ENCODE measurements at regions not wholly inside any gene's neighbourhood (a gene's known extent, or its start where the extent isn't known, plus 50 kb on each side); places are given as distances from the start of the nearest gene placed in this dataset.
"Not testable (repeated sequence)": the region's sequence is repeated elsewhere in the genome, so short reads cannot be mapped to it uniquely, and the experiment has no call there.

DNA sequence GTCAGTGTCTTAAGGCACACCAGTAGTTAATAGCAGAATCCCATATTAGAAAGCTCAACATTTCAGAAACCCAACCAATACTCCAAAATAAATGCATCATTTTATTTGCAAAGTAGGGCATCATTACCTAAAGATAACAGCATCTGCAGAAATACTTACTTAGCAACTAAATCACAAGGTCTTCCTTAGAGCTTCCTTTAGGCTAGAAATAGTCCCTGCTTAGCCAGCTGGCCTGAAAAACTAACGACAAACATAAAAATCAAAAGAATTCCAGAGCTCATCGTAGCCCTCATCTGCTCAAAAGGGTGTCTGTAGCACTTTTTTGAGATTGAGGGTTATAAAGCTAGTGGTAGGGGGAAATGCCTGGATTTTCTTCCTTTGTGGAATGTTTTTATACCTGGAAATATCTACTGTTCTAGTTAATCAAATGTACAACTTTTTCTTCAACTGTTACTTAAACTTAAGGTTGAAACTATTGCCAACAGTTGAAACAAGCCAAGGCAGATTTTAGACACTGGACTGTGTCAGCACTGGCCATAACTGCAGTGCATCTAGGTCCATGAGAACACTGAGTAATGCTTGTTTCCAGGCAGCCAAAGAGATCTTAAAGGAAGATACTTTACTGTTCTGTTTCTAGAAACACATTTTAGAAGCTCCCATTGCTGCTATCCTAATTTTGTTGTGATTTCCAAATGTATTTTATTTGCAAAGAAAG lies 129.4 kb upstream of the RASA1 start:
- no peak for DNase-seq

DNA sequence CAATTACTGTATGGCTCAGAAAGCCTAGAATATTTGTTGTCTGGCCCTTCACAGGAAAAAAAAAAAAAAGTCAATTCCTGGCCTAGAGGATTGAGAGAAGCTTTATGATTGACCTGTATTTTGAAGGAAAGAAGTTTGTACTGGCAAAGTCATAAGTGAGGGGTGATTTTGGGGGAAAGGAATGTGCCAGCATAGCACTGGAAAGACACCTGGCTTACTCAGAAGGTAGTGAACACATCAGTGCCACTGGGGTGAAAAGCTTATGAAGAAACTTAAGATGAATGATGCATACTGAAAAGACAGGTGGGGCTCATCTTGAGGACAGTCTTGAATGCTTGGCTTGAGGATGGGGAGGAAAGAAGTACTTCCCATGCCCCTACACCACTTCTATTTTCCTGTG lies 127.9 kb upstream of the RASA1 start:
- no peak for DNase-seq

DNA sequence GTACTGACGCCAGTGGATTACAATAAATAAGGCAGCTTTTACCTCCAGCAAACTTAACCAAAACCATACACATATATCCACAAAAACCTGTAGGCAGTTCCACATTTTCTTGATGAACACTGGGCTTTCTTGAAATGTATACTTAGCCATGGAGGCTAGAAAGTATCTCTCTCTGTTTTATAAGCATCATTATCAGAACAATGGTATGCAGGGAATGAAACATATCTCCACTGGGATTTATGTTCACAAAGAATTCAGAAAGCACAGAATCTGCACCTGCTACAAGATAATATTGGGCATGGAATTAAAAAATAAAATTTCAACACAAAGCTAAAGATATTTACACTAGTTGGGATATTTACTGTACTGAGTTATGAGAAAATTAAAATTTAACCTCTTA lies 126.1 kb upstream of the RASA1 start:
- no peak for DNase-seq

DNA sequence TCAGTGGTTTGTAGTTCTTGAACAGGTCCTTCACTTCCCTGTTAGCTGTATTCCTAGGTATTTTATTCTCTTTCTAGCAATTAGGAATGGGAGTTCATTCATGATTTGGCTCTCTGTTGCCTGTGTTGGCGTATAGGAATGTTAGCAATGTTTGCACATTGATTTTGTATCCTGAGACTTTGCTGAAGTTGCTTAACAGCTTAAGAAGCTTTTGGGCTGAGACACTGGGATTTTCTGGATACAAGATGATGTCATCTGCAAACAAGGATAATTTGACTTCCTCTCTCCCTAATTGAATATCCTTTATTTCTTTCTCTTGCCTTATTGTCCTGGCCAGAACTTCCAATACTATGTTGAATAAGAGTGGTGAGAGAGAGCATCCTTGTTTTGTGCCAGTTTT lies 121.8 kb upstream of the RASA1 start:
- not testable (repeated sequence) for DNase-seq

DNA sequence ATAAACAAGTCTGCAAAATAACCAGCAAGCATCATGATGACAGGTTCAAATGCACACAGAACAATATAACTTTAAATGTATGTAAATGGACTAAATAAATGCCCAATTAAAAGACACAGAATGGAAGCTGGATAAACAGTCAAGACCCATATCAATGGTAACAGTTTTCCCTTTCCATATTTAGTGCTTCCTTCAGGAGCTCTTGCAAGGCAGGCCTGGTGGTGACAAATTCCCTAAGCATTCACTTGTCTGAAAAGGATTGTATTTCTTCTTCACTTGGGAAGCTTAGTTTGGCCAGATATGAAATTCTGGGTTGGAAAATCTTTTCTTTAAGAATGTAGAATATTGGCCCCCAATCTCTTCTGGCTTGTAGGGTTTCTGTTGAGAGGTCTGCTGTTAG lies 120.2 kb upstream of the RASA1 start:
- DNase-seq: no peak

DNA sequence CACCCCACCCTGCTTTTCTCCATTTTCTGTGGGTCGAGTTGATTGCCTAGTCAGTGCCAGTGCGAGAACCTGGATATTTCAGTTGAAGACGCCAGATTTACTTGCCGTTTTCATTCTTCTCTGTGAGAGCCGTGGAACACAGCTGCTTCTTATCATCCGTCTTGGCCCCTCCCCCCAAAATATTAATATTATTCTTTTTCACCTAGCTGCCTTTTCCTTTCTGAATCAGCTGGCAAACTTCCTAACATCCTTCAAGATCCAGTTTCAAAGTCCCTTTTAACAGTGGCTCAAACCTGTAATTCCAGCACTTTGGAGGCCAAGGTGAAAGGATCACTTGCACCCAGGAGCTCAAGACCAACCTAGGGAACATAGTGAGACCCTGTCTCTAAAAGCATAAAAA lies 117.1 kb upstream of the RASA1 start:
- DNase-seq: no peak

DNA sequence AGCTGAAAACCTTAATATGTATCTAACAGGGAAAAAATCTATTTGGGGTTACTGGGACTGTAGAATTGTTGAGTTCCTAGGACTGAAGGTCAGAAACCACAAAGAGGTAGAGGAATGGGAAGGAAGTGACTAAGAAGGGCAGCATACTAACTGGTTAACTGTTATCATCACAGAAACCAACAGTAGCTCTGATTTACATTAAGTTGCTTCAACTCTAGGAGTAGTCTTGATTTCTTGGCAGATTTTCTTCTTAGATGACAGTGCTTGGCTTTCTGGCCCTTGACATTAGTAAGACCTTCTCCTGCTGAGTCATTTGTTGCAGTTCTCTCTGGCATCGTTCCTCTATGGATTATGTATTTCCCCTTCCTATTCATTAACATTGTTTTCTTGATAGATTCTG lies 116.1 kb upstream of the RASA1 start:
- no peak for DNase-seq

DNA sequence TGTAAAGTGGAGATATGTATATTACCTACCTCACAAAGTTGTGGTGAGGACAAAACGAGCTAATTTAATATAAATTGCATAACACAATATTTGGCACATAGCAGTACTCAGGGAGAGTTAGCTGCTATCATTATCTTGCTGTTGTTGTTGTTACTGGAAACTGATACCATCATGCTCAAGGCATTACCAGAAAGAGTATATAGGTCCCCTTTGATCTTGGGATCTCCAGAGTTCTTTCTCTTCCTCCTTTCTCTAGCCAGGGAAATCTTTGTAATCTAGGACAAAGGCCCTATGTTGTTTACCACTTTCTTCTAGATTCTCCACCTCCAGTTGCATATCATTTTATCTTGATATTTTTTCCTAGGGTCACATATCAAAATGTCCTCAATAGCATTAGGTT lies 114.8 kb upstream of the RASA1 start:
- no peak for DNase-seq

DNA sequence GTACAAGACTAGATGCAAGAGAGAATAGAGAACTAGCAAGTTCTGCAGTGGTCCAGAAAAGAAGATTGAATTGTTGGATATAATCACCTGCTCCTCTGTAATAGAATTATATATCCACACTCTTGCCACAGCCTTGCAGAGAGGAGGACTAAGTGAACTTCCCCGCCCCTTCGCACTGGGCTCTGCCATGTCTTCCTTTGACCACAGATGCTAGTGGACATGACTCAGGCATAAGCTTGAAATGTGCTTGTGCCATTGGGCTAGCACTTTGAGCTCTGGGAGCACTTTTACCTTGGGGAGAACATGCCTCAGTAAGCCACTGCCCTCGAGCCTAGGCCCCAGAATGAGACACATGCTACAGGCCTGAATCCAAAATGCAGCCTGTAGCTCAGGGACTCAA lies 113.5 kb upstream of the RASA1 start:
- DNase-seq: no peak

DNA sequence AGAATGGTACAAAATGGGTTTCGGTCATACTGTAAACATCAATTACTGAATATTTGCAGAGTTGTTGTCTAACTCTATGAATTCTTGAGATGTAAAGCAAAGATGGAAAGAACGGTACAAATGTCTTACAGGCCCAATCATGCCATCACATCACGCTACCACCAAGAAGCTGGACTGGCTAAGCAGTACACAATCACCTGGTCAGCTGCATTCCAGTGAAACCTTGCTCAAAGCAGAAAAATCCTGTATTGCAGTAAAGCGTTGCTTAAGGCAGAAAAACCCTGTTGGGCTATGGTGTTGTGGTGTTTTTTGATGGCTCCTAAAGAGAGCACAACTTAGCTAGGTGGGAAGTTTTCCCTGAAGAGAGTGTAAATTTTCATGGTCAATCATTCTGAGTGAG lies 112.6 kb upstream of the RASA1 start:
- DNase-seq: no peak

DNA sequence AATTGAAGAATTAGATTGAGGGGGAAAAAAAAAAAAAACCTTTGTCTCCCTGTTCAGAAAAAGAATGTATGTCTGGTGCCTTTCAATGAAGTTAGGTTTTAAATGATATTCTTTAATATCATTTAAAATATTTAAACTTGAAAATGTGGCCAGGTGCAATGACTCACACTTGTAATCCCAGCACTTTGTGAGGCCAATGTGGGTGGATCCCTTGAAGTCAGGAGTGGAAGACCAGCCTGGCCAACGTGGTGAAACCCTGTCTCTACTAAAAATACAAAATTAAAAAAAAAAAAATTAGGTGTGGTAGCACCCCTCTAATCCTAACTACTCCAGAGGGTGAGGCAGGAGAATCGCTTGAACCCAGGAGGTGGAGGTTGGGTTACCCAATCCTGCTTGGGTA lies 111.1 kb upstream of the RASA1 start:
- no peak for DNase-seq

DNA sequence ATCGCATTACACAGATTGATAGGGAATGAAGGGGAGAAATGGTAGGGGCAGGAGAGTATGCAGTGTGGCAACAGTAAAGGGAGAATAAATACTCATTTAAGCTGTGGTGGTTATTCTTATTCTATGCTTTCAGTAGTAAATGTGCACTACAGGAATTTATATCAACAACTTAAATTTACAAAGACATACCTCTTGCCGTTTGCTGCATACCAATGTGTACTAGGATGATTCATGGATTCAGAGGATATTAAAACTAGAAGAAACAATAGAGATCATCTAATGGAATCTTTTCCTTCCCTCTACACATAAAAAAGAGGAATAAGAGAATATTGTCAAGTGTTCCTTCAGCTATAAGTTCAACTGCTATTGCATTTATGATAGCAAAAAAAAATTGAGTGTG lies 103.3 kb upstream of the RASA1 start:
- no peak for DNase-seq

DNA sequence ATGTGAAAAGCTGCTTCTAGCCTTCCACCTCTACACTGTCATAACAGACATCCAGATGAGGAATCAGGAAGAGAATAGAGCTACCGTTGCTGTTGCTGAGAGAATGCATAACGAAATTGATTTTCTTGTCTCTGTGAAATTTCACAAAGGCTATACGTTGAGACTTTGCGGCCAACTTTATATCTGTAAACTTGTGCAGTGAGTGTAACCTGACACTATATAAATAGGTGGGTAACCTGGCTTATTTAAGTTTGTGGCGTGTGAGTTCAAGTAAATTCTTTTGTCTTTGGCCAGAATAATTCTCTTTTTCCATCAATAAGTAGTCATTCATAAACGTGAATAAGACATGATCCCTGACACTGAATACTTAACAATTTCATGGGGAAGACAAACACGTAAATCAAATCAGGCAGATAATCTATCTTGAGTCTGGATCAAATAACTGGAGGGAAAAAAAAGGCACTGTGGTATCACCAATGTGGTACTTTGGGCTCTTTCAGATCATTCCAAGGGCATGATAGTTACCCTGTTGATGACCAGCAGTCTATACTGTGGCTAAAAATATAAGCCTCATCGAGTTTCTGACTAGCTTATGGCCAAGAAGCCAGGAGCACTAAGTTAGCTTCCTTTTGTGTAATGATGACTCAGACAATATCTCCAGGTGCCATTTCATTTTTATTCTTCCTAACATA lies 98.2 kb upstream of the RASA1 start:
- DNase-seq: no peak

DNA sequence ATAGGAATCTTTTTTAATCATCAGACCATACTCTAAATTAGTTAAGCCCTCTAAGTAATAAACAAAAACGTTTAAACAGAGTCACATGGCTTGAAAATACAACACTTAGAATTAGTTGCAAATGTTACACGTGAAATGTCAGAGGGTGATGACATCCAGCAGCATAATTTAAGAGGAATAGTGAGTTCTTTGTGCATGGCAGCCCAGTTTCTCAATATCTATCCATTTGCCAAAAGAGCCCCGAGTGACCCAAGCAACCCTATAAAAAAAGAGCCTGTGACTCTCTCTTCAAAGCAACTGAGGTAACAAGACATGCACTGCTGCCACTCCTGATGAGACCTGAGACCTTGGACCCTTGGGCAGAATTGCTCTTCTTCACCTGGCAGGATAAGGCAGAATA lies 96.9 kb upstream of the RASA1 start:
- DNase-seq: no peak

DNA sequence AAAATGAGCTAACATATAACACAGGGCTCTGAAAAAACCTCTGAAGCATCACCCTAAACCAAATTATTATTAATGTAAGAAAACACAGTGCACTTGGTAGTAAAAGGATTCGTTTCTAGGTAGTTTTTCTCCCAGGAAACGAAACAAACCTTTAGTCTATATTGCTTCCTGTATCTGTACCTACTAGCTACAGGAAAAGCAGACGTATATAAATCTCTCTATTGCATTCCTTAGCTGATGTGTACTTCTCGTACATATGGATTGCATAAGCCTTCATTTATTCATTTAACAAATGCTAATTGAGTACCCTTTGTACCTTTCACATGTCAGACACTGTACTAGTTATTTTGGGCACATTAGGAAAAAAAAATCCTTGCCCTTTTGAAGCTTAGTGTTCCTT lies 85.0 kb upstream of the RASA1 start:
- DNase-seq: no peak

DNA sequence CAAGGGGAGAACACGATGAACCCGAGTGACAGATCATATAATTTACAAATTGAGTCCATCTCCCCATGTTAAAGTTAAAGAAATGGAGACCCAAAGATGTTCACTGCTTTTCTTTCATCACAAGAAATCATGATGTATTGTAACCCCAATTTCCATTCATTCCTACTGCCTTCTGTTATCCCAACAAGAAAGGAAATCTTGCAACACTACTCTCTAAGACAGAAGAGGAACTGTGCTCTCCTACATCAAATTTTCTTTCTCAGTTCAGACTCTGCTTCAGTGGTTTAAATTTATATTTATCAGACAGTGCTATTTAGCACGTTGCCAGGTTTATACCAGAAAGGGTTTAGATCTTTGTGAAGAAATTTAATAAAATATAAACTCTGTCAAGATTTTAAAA lies 83.8 kb upstream of the RASA1 start:
- no peak for DNase-seq

DNA sequence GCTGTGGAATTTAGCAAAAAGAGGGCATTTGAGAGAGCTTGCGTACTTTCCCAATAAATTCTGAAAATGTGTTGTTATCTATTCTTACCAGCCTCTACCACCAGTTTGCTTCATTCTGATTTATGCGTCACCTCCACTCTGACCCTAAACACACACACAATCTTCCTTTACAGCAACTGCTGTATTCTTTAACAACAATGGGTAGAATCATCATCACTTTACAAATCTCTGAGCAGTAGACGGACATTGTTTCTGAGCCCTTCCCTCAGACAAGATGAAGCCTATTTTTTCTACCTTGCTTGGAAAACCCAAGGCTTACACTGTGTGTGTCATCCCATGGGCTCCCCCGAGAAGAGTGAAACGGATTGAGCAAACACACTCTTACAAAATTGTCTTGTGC lies 83.1 kb upstream of the RASA1 start:
- no peak for DNase-seq

DNA sequence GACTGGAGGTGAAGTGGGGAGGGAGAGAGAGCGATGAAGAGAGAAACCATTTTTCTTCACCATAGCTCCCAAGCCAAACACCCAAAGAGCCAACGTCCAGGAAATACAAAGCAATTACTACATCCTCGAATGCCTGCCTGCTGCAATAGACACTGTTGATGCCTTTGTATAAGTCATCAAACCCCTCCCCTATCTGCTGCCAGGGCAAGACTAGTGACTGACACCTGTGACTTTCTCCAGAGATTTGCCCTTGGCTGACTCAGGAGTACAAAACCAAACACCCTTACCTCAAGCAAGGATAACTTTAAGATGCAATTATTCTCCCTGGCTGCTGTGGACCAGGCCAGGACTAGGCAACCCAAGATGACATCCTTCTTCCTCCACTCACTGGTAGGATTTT lies 81.8 kb upstream of the RASA1 start:
- DNase-seq: no peak

DNA sequence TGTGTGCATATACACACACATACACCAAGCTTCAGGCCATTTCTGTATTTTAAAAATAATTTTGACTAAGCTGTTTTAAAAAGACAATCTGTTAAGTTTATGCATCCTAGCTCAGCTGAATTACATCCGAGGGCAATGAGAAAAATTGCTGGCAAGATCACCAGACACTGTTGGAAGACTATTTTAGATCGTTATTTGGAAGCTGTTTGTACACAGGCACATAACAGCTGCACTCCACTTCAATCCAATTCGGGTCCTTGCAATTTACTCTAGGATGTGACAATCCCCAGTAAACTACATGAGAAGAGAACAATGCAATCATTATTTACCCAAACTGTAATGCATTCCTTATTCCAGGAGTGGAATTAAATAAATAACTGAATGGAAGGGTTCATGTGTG lies 79.3 kb upstream of the RASA1 start:
- DNase-seq: no peak

DNA sequence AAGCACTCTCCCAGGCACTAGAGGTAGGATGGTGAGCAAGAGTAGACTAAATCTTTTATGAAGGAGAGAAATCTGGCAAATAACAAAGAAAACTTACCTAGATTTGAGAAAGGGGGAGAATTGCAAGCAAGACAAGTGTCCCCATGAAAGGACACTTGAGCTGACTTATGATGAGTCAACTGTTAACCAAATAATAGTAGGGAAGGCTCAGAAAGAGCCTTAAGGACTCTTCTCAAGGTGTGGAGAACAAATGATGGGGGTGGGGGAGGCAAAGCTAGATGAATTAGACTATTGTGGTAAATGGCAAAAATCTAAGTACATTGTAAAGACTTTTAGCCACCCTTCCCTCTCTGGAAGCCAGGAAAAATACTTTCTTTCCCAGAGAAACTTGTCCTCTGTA lies 77.6 kb upstream of the RASA1 start:
- DNase-seq: no peak

DNA sequence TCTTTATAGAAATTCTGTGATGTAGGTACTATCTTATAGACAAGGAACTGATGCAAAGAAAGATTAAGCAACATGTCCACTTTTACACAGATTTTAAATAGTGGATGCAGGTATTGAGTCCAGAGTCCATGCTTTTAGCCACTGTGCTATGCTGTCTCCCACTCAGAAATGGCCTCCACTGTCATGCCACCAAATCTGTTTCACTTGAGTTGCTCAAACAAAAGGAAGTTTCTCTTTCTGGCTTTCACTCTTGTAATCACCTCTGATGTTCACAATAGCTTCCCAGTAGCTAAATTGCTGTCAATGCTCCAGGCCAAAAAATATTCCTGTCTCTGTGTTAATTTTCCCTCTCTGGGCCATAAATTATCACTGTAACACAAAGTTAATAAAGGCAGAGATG lies 77.0 kb upstream of the RASA1 start:
- DNase-seq: no peak

DNA sequence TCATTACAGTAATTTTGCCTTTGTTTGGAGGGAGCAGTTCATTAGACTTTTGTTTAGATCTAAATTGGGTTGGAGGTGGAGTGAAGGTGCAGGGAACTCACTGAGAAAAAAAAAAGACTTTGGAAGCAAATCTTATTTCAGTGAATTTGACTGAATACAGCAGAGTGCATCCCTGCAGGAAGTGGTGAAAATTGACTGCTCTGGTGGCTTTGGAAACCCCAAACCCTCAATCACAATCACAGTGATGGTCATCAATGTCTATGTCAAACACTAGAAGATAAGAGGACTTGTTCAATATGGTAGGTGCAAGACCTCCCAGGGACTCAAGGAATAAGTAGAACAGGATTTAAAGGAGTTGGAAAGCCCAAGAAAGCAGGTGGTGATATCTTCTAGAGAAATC lies 76.0 kb upstream of the RASA1 start:
- no peak for DNase-seq

DNA sequence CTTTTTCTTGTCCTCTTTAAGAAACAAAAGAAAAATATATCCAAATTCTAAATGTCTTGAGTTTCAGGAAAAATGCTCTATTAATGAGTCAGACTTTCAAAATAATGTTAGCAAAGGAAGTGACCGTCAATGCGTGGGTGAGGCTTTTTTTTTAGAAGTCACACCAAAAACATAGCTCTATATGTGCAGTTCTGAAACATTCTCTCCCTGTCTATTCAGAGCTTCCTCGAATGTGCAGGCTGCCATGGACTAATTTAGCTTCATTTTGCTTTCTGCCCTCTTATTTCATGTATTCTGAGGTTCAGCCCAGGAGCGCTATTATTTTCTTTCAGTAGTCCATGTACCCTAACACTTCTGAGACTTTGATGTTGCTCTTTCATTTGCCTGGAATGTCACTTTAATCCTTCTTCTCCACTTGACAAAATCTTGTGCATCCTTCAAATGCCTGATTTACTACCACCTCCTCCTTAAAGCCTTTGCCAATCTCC lies 72.5 kb upstream of the RASA1 start:
- DNase-seq: no peak

DNA sequence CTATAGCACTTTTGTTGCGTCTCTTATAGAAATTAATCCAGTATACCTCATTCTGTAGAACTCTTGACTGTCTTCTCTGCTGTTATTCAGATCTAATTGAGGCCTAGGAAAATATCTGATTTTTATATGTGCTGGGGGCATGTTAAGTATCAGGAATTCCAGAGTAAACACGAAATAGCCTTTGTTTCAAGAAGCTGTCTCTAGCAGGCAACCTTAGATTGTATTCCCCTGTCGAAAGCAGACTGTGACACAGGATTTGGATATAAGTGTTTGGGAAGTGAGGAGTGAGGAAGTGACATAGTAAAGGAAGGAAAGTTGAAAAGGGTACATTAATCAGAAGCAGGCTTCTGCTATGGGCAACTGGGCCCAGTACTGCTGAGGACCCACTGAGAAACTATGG lies 72.1 kb upstream of the RASA1 start:
- no peak for DNase-seq
